GM03348 (cell line): ENCODE measurements at regions not wholly inside any gene's neighbourhood (a gene's known extent, or its start where the extent isn't known, plus 50 kb on each side); places are given as distances from the start of the nearest gene placed in this dataset.

Experiments
- DNase-seq: peaks from one replicate; pipeline ENCODE4 v3.0.0; 2012; ENCODE audit warnings: low spot score

GRCh38 chr22:49238181-49239141 lies 589.2 kb downstream of the BRD1 start:
- no peak for DNase-seq

- no peak for DNase-seq
Observed at GRCh38 chr22:49237703-49238102, 590.0 kb downstream of the BRD1 start.

- no peak for DNase-seq
Observed at GRCh38 chr22:49237279-49237678, 590.4 kb downstream of the BRD1 start.

GRCh38 chr22:49236541-49237075 lies 591.1 kb downstream of the BRD1 start:
- DNase-seq: no peak

GRCh38 chr22:49235463-49236300 lies 592.0 kb downstream of the BRD1 start:
- no peak for DNase-seq

GRCh38 chr22:49234459-49234858 lies 593.2 kb downstream of the BRD1 start:
- DNase-seq: no peak

GRCh38 chr22:49233507-49234100 lies 594.1 kb downstream of the BRD1 start:
- no peak for DNase-seq

GRCh38 chr22:49232319-49233067 lies 595.2 kb downstream of the BRD1 start:
- DNase-seq: no peak

- DNase-seq: no peak
Observed at GRCh38 chr22:49230194-49230577, 597.5 kb downstream of the BRD1 start.

GRCh38 chr22:49229483-49230193 lies 598.0 kb downstream of the BRD1 start:
- DNase-seq: no peak

- no peak for DNase-seq
Observed at GRCh38 chr22:49228431-49229037, 599.1 kb downstream of the BRD1 start.

GRCh38 chr22:49227670-49228069 lies 600.0 kb downstream of the BRD1 start:
- no peak for DNase-seq

- no peak for DNase-seq
Observed at GRCh38 chr22:49226096-49226495, 601.6 kb downstream of the BRD1 start.

- DNase-seq: no peak
Observed at GRCh38 chr22:49224243-49224642, 603.4 kb downstream of the BRD1 start.

- no peak for DNase-seq
Observed at GRCh38 chr22:49218142-49218541, 609.5 kb downstream of the BRD1 start.

- no peak for DNase-seq
Observed at GRCh38 chr22:49216579-49216978, 611.1 kb downstream of the BRD1 start.

GRCh38 chr22:49215840-49216239 lies 611.8 kb downstream of the BRD1 start:
- DNase-seq: no peak

GRCh38 chr22:49214976-49215375 lies 612.7 kb downstream of the BRD1 start:
- no peak for DNase-seq

- no peak for DNase-seq
Observed at GRCh38 chr22:49213731-49214352, 613.8 kb downstream of the BRD1 start.

- no peak for DNase-seq
Observed at GRCh38 chr22:49212466-49212865, 615.2 kb downstream of the BRD1 start.
